Panc1 (cell line): ENCODE measurements at regions not wholly inside any gene's neighbourhood (a gene's known extent, or its start where the extent isn't known, plus 50 kb on each side); places are given as distances from the start of the nearest gene placed in this dataset.

Experiments
- ATAC-seq: fragments of 200-7000 bp; cut with Tn5 transposase; 2 replicates; pipeline ENCODE4 v1.9.1; 2020; ENCODE audit warnings: mild to moderate bottlenecking, moderate library complexity
- BruUV-seq: library from RNA; stranded (reverse); fragments of 400-500 nt; replicated peaks from 2 replicates; lab custom pipeline; 2021; lab: Mats Ljungman, UMichigan
- CTCF ChIA-PET: fragments of 300-600 bp; sonication (Branson Sonifier 250); formaldehyde crosslinking; loops from one replicate; lab custom pipeline; 2022; ENCODE audit warnings: antibody characterized with exemption; lab: Charles Lee
- POLR2A ChIA-PET: fragments of 300-600 bp; sonication (Branson Sonifier 250); formaldehyde crosslinking; loops from one replicate; lab custom pipeline; 2022; ENCODE audit warnings: antibody characterized with exemption; lab: Charles Lee
- DNase-seq: peaks from one replicate; pipeline ENCODE4 v3.0.0-alpha.2; 2010; ENCODE audit warnings: low read depth, low spot score
- H3K27ac ChIP-seq: 2 replicates; pipeline ENCODE4 v1.5.1; 2011; ENCODE audit warnings: mild to moderate bottlenecking, low read length, inconsistent platforms
- H3K27me3 ChIP-seq: fragments of 200-500 bp; sonication (Bioruptor generic); 2 replicates; pipeline ENCODE4 v1.6.0; 2014; ENCODE audit warnings: low read length, inconsistent platforms; ENCODE audit not compliant: control insufficient read depth, insufficient read depth
- H3K36me3 ChIP-seq: fragments of 200-500 bp; sonication (Bioruptor generic); 2 replicates; pipeline ENCODE4 v1.5.1; 2014; ENCODE audit warnings: inconsistent platforms, mild to moderate bottlenecking, low read length, moderate library complexity; ENCODE audit not compliant: control insufficient read depth, insufficient read depth
- H3K4me1 ChIP-seq: 2 replicates; pipeline ENCODE4 v1.5.1; 2011; ENCODE audit warnings: inconsistent platforms, mild to moderate bottlenecking, low read length, moderate library complexity; ENCODE audit not compliant: control insufficient read depth, insufficient read depth
- H3K4me3 ChIP-seq, 2 experiments: 2 replicates each; pipeline ENCODE4 v1.5.1; 2011 to 2012; ENCODE audit warnings: low read depth in 2 of 2, low read length in 2 of 2, mild to moderate bottlenecking in 2 of 2, inconsistent platforms in 1 of 2, moderate library complexity in 1 of 2
- H3K9me3 ChIP-seq: fragments of 200-500 bp; sonication (Bioruptor generic); 2 replicates; pipeline ENCODE4 v1.5.1; 2014; ENCODE audit warnings: low read depth, mild to moderate bottlenecking, inconsistent platforms, low read length, moderate library complexity; ENCODE audit not compliant: control insufficient read depth, insufficient read depth
- CTCF ChIP-seq: fragments of 450-650 bp; IDR thresholded peaks from 2 replicates; pipeline ENCODE4 v1.5.1; 2017; ENCODE audit warnings: mild to moderate bottlenecking
- POLR2AphosphoS5 ChIP-seq: IDR thresholded peaks from 2 replicates; pipeline ENCODE4 v1.6.1; 2012; ENCODE audit warnings: mild to moderate bottlenecking, low read depth, low read length, moderate library complexity
- REST ChIP-seq, 2 experiments: IDR thresholded peaks; 2 replicates each; pipeline ENCODE4 v1.6.1; 2011 to 2012; ENCODE audit warnings: low read depth in 2 of 2, control low read depth in 1 of 2, low read length in 1 of 2, mild to moderate bottlenecking in 1 of 2, moderate library complexity in 1 of 2; ENCODE audit not compliant: insufficient read depth in 1 of 2
- SIN3A ChIP-seq: IDR thresholded peaks from 2 replicates; pipeline ENCODE4 v1.6.1; 2012; ENCODE audit warnings: low read depth, mild to moderate bottlenecking, low read length, moderate library complexity, borderline replicate concordance; ENCODE audit not compliant: insufficient read depth
- TCF7L2 ChIP-seq: IDR thresholded peaks from 2 replicates; pipeline ENCODE4 v1.6.1; 2011; ENCODE audit warnings: mild to moderate bottlenecking, low read depth, low read length, inconsistent platforms
- in situ Hi-C: cut with HindIII; loops from 2 replicates; pipeline ENCODE4 v1.10.0; 2016; ENCODE audit warnings: low sequenced_read_pairs, low pct_unique_long_range_greater_than_20kb
- intact Hi-C: fragments of 100-400 bp; cut with micrococcal nuclease; formaldehyde crosslinking; loops from one replicate; pipeline ENCODE4 v1.10.0; 2022; ENCODE audit not compliant: unreplicated experiment

- CTCF ChIA-PET: no interaction called here
- H3K9me3 ChIP-seq: no peaks in the 10 kb centered on the region
- POLR2A ChIA-PET: no interaction called here
- TF ChIP-seq CTCF (peak; percentile 53; the same call in 1 of the 2 replicates), TCF7L2 (no peak)
- intact Hi-C loops (loop anchor here (5.0 kb wide), 1 partner anchor 998 kb away; no protein-coding TSS in a partner anchor), in situ Hi-C loops (no loop called here)
- no peak overlapping the region for H3K27ac ChIP-seq
- ATAC-seq (no peak), DNase-seq (no peak)
- no peak overlapping the region for H3K4me3 ChIP-seq
- peaks cover 4% of the 10 kb centered on the region; the same call in 1 of the 2 replicates for H3K27me3 ChIP-seq
- no peaks in the 10 kb centered on the region for H3K36me3 ChIP-seq
- H3K4me1 ChIP-seq: no peaks in the 10 kb centered on the region
- BruUV-seq: no TSS peak
Observed at GRCh38 chr12:30515351-30515750, 180.3 kb downstream of the IPO8 start.

- no peak for DNase-seq
- intact Hi-C loops (loop anchor here (5.0 kb wide), 1 partner anchor 997 kb away; no protein-coding TSS in a partner anchor), in situ Hi-C loops (no loop called here)
- ATAC-seq: no peak
- CTCF ChIA-PET: interaction anchor here (0.5 kb wide), 1 partner anchor 32 kb away, joined by 3 read pairs; no protein-coding TSS in a partner anchor
- POLR2A ChIA-PET: no interaction called here
- BruUV-seq: no TSS peak
- Histone ChIP-seq H3K27ac (no peak overlapping the region), H3K36me3 (no peaks in the 10 kb centered on the region), H3K4me3 (no peak overlapping the region), H3K9me3 (no peaks in the 10 kb centered on the region), H3K27me3 (peaks cover 4% of the 10 kb centered on the region; the same call in 1 of the 2 replicates), H3K4me1 (no peaks in the 10 kb centered on the region)
- no peak for TF ChIP-seq POLR2AphosphoS5
- TF ChIP-seq TCF7L2: no peak
- no peak for TF ChIP-seq SIN3A
- no peak for TF ChIP-seq REST (IDR thresholded peaks at IDR 0.05; ENCODE audit: insufficient read depth in 1 of 2, low read depth in 2 of 2, low read length in 1 of 2)
- TF ChIP-seq CTCF: no peak
Observed at GRCh38 chr12:30514666-30515065, 181.0 kb downstream of the IPO8 start.
